C4-2B (cell line): ENCODE measurements at regions not wholly inside any gene's neighbourhood (a gene's known extent, or its start where the extent isn't known, plus 50 kb on each side); places are given as distances from the start of the nearest gene placed in this dataset.

Experiments
- H3K27ac ChIP-seq: fragments of 450-650 bp; 2 replicates; pipeline ENCODE4 v1.5.1; 2017
- CTCF ChIP-seq: fragments of 450-650 bp; conservative IDR thresholded peaks from 2 replicates; pipeline ENCODE4 v1.5.1; 2017; ENCODE audit warnings: mild to moderate bottlenecking
- ZFX ChIP-seq: fragments of 450-650 bp; IDR thresholded peaks from 2 replicates; pipeline ENCODE4 v1.6.1; 2017

- TF ChIP-seq ZFX (no peak), CTCF (no peak)
These were observed 187.2 kb downstream of the CENPW start for GRCh38 chr6:126526996-126527606.

DNA sequence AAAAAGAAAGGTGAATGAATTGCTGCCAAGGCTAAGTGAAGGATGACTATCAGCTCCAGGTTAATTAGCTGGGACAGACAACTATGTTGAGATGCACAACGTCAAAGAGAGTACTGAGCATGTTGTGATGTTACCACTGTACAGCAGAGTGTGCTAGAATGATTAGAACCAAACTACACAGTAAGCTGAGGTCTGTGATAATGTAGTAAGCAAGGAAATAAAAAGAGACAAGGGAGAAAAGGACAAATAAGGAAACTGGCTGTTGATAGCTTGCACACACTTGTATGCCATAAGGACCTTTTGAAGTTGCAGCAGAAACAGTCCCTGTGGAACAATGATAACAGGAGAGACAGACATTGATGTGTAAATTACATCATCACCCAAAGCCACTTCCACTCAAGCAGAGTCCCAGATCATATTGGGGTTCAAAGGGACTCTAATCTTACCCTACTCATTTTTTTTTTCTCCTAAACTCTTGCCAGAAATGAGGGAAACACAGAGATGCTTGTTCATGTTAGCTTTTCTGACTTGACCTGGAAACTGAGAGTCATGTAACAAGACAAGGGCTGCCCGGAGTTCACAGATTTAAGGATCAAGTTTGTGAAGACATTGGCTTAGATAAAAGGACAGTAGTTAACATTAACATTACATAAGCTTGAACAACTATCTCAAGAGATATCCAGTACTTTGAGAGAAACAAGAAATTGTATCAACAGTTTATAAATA is 189.9 kb downstream of the CENPW start:
- H3K27ac ChIP-seq, result no peak overlapping the region
- peak; percentile 10 for TF ChIP-seq CTCF
- TF ChIP-seq ZFX, result no peak

More at GRCh38 chr6:126526996-126527606, 187.2 kb downstream of the CENPW start:
- H3K27ac ChIP-seq, result no peak overlapping the region

DNA sequence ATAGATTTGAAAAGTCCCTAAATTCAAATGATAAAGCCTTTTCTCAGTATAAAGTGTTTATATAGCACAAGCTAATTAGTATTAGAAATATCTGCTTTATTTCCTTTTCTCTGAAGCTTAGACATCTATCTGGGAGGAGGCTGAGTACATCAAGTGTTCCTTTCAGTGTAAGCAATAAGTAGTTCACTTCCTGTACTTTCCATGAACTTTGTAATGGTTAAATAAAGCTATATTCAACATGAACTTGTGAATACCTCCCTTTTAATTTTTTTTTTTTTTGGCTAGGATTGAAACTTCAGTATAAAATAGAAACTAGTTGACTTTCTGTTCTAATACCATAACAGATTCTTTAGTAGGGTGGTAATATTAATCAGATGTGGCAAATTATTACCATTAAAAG is 190.9 kb downstream of the CENPW start:
- no peak for TF ChIP-seq ZFX
- TF ChIP-seq CTCF, result no peak
- H3K27ac ChIP-seq, result no peak overlapping the region

GRCh38 chr6:126531286-126531685 is 191.4 kb downstream of the CENPW start:
- TF ChIP-seq CTCF (no peak), ZFX (no peak)
- no peak overlapping the region for H3K27ac ChIP-seq

- H3K27ac ChIP-seq, result no peak overlapping the region
- TF ChIP-seq ZFX, result no peak
- no peak for TF ChIP-seq CTCF
These were observed 191.9 kb downstream of the CENPW start for GRCh38 chr6:126531840-126532239.

DNA sequence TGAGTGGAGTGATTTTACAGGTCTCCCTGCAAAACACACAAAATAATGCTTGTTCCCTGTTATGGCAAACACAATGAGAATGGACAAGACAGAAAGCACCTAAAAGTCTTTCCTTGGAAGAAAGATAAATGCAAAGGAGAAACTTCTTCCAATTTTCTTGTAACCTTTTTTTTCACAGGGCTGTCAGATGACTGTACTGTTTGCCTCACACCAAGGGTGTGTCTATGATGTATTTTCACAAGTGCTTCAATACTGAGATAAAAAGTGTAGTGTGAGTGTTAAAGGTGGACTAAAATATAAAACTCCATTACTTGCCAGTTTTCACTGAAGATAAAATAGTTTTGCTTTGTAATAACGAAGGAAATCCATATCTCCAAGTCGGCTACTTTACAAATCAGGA is 194.5 kb downstream of the CENPW start:
- no peak for TF ChIP-seq ZFX
- no peak for TF ChIP-seq CTCF
- H3K27ac ChIP-seq, result no peak overlapping the region

- H3K27ac ChIP-seq, result no peak overlapping the region
- no peak for TF ChIP-seq ZFX
- TF ChIP-seq CTCF, result no peak
These were observed 195.2 kb downstream of the CENPW start for GRCh38 chr6:126535138-126535537.
